Neural progenitor cell (in vitro differentiated cells): ENCODE measurements at regions not wholly inside any gene's neighbourhood (a gene's known extent, or its start where the extent isn't known, plus 50 kb on each side); places are given as distances from the start of the nearest gene placed in this dataset.

ENCODE experiments used
- EZH2 ChIP-seq: fragments of 200-600 bp; sonication (generic); IDR thresholded peaks from 2 replicates; pipeline ENCODE4 v1.6.1; 2017; ENCODE audit warnings: antibody characterized with exemption, mild to moderate bottlenecking, moderate library complexity
- EZH2phosphoT487 ChIP-seq: fragments of 200-600 bp; sonication (generic); IDR thresholded peaks from 2 replicates; pipeline ENCODE4 v1.6.1; 2017; ENCODE audit warnings: antibody characterized with exemption
- TF ChIP-seq, protein P1 (sequence below): fragments of 200-600 bp; sonication (generic); IDR thresholded peaks from 2 replicates; pipeline ENCODE4 v1.5.1; 2017; ENCODE audit warnings: antibody characterized with exemption, mild to moderate bottlenecking

- TF ChIP-seq, protein P1, sequence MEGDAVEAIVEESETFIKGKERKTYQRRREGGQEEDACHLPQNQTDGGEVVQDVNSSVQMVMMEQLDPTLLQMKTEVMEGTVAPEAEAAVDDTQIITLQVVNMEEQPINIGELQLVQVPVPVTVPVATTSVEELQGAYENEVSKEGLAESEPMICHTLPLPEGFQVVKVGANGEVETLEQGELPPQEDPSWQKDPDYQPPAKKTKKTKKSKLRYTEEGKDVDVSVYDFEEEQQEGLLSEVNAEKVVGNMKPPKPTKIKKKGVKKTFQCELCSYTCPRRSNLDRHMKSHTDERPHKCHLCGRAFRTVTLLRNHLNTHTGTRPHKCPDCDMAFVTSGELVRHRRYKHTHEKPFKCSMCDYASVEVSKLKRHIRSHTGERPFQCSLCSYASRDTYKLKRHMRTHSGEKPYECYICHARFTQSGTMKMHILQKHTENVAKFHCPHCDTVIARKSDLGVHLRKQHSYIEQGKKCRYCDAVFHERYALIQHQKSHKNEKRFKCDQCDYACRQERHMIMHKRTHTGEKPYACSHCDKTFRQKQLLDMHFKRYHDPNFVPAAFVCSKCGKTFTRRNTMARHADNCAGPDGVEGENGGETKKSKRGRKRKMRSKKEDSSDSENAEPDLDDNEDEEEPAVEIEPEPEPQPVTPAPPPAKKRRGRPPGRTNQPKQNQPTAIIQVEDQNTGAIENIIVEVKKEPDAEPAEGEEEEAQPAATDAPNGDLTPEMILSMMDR = peak; percentile 91
- no peak for TF ChIP-seq EZH2
- no peak for TF ChIP-seq EZH2phosphoT487
These were observed 50.5 kb upstream of the ASIP start for GRCh38 chr20:34190679-34191090.
